ENCODE measurements at regions not wholly inside any gene's neighbourhood (a gene's known extent, or its start where the extent isn't known, plus 50 kb on each side); places are given as distances from the start of the nearest gene placed in this dataset.
"Not testable (repeated sequence)": the region's sequence is repeated elsewhere in the genome, so short reads cannot be mapped to it uniquely, and the experiment has no call there.

DNA sequence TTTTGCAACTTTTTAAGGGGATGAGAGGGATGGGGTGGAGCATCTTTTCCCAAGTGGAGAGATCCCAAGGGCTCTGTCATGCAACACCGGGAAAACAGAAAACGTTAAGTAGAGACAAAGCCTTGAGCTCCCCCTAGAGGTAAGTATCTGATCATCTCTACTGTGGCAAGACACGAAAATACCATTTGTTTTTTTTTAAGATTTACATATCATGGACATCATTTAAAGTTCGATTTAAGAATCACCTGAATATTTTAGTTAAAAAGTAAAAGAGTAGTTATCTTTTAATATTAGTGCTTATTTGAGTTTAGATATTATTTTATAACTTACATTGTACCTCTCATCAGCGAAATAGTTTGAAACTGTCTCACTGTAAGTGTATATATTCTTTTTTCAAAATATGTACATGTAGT, 200.4 kb downstream of the LRRC70 start:
- H3K4me1 ChIP-seq (ENCODE audit: insufficient read depth, low read length) = no peaks in the 10 kb centered on the region
- H3K4me3 ChIP-seq (ENCODE audit: low read length in 2 of 2) = no peak overlapping the region
- Mint-ChIP-seq H3K9me3 (no peaks in the 10 kb centered on the region), H3K4me1 (no peaks in the 10 kb centered on the region), H3K27ac (no peak overlapping the region), H3K27me3 (no peaks in the 10 kb centered on the region), H3K4me3 (peak overlapping the region in 2 of 8 donors; percentile 25 to 41), H3K36me3 (no peaks in the 10 kb centered on the region)
- no peaks in the 10 kb centered on the region for H3K27me3 ChIP-seq (ENCODE audit: insufficient read depth, low read length)
- intact Hi-C loops (cut with micrococcal nuclease) = loop anchor here (5.0 kb wide), 1 partner anchor 337 kb away; no protein-coding TSS in a partner anchor
- H3K9me3 ChIP-seq (ENCODE audit: control insufficient read depth in 1 of 2, low read length in 2 of 2) = no peaks in the 10 kb centered on the region
- H3K36me3 ChIP-seq (ENCODE audit: insufficient read depth, low read length) = no peaks in the 10 kb centered on the region
- ChIA-PET CTCF (ENCODE audit: partially characterized antibody) (interaction anchor here (0.6 to 3.5 kb wide), 13 partner anchors 8 to 653 kb away, joined by 3 to 12 read pairs (median 4); no protein-coding TSS in a partner anchor), POLR2A (ENCODE audit: partially characterized antibody) (no interaction called here)
- DNase-seq = peak in 4 of 5 donors; percentile 23 to 32 (median 28)
- no peak overlapping the region for H3K27ac ChIP-seq (ENCODE audit: low read depth, low read length)

- peak overlapping the region in 2 of 8 donors; percentile 25 to 41 for H3K4me3 Mint-ChIP-seq
- ChIA-PET POLR2A (ENCODE audit: partially characterized antibody) (no interaction called here), CTCF (ENCODE audit: partially characterized antibody) (interaction anchor here (0.6 to 3.5 kb wide), 14 partner anchors 9 to 338 kb away, joined by 3 to 12 read pairs (median 4); no protein-coding TSS in a partner anchor)
- DNase-seq = peak in 1 of 5 donors; percentile 3
- no peaks in the 10 kb centered on the region for H3K27me3 Mint-ChIP-seq
- no peak overlapping the region for H3K27ac Mint-ChIP-seq
- Histone ChIP-seq H3K4me3 (ENCODE audit: low read length in 2 of 2) (no peak overlapping the region), H3K27me3 (ENCODE audit: insufficient read depth, low read length) (no peaks in the 10 kb centered on the region), H3K9me3 (ENCODE audit: control insufficient read depth in 1 of 2, low read length in 2 of 2) (no peaks in the 10 kb centered on the region), H3K27ac (ENCODE audit: low read depth, low read length) (no peak overlapping the region), H3K4me1 (ENCODE audit: insufficient read depth, low read length) (no peaks in the 10 kb centered on the region), H3K36me3 (ENCODE audit: insufficient read depth, low read length) (no peaks in the 10 kb centered on the region)
- intact Hi-C loops (cut with micrococcal nuclease) = loop anchor here (5.0 kb wide), 1 partner anchor 336 kb away; no protein-coding TSS in a partner anchor
- no peaks in the 10 kb centered on the region for H3K36me3 Mint-ChIP-seq
- H3K4me1 Mint-ChIP-seq = no peaks in the 10 kb centered on the region
- H3K9me3 Mint-ChIP-seq = no peaks in the 10 kb centered on the region
These were observed 199.8 kb downstream of the LRRC70 start for GRCh38 chr5:62778316-62779009.

- POLR2A ChIA-PET (ENCODE audit: partially characterized antibody); CTCF ChIA-PET (ENCODE audit: partially characterized antibody); DNase-seq; H3K4me3 ChIP-seq (ENCODE audit: low read length in 2 of 2); H3K36me3 ChIP-seq (ENCODE audit: insufficient read depth, low read length); H3K4me3 Mint-ChIP-seq; H3K27me3 Mint-ChIP-seq; H3K27me3 ChIP-seq (ENCODE audit: insufficient read depth, low read length); H3K36me3 Mint-ChIP-seq; H3K9me3 ChIP-seq (ENCODE audit: control insufficient read depth in 1 of 2, low read length in 2 of 2); H3K4me1 ChIP-seq (ENCODE audit: insufficient read depth, low read length); H3K27ac ChIP-seq (ENCODE audit: low read depth, low read length); H3K4me1 Mint-ChIP-seq; H3K9me3 Mint-ChIP-seq; H3K27ac Mint-ChIP-seq: not testable (repeated sequence)
- intact Hi-C loops (cut with micrococcal nuclease) = loop anchor here (5.0 kb wide), 1 partner anchor 335 kb away; no protein-coding TSS in a partner anchor
These were observed 198.5 kb downstream of the LRRC70 start for GRCh38 chr5:62777081-62777480.

DNA sequence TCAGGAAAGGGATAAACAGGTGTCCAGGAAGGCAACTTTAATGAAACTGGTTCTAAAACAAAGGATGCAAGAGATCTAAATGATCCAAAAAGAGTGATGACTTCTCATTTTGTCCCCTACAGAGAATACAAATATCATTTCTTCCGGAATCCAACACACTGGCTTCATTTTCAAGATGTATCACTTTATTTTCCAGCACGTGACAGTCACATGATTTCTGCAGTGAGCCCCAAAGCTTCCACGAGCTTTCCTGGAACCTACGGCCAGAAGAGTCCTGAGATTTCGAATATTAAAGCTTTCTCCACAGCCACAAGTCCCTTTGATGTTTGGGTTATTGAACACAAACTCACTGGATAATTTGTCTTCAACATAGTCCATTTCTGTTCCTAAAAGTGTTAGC, 198.0 kb downstream of the LRRC70 start:
- H3K36me3 ChIP-seq (ENCODE audit: insufficient read depth, low read length); H3K27ac Mint-ChIP-seq; DNase-seq; H3K9me3 Mint-ChIP-seq; H3K4me3 ChIP-seq (ENCODE audit: low read length in 2 of 2); POLR2A ChIA-PET (ENCODE audit: partially characterized antibody); H3K4me3 Mint-ChIP-seq; H3K4me1 Mint-ChIP-seq; CTCF ChIA-PET (ENCODE audit: partially characterized antibody); H3K27ac ChIP-seq (ENCODE audit: low read depth, low read length); H3K9me3 ChIP-seq (ENCODE audit: control insufficient read depth in 1 of 2, low read length in 2 of 2); H3K4me1 ChIP-seq (ENCODE audit: insufficient read depth, low read length); H3K27me3 Mint-ChIP-seq; H3K27me3 ChIP-seq (ENCODE audit: insufficient read depth, low read length); H3K36me3 Mint-ChIP-seq: not testable (repeated sequence)
- intact Hi-C loops (cut with micrococcal nuclease) = loop anchor here (5.0 kb wide), 1 partner anchor 334 kb away; no protein-coding TSS in a partner anchor

DNA sequence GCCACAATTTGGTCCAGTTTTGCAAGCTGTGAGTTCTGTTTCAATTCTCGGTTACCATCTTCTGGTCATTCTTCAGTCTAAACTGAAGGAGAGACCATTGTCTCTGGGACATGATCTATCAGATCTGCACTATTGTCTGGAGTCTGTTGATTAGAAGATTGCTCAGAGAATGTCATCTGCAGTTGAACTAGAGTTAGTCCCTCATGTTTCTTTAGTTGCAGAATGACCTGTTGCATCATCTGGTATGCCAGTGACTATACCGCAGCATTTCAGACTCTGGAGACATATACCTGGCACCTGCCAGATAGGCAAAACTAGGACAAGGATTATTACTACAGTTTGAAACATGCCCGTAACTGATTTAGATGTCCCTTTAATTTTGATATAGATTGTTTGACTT, 194.8 kb downstream of the LRRC70 start:
- peaks cover 2 to 3% of the 10 kb centered on the region in 2 donors for H3K27me3 Mint-ChIP-seq
- Histone ChIP-seq H3K27ac (ENCODE audit: low read depth, low read length) (no peak overlapping the region), H3K9me3 (ENCODE audit: control insufficient read depth in 1 of 2, low read length in 2 of 2) (no peaks in the 10 kb centered on the region), H3K36me3 (ENCODE audit: insufficient read depth, low read length) (no peaks in the 10 kb centered on the region), H3K27me3 (ENCODE audit: insufficient read depth, low read length) (no peaks in the 10 kb centered on the region), H3K4me1 (ENCODE audit: insufficient read depth, low read length) (no peaks in the 10 kb centered on the region), H3K4me3 (ENCODE audit: low read length in 2 of 2) (no peak overlapping the region)
- H3K36me3 Mint-ChIP-seq = no peaks in the 10 kb centered on the region
- no peak overlapping the region for H3K4me3 Mint-ChIP-seq
- DNase-seq = no peak
- no peak overlapping the region for H3K27ac Mint-ChIP-seq
- no peaks in the 10 kb centered on the region for H3K4me1 Mint-ChIP-seq
- ChIA-PET CTCF (ENCODE audit: partially characterized antibody) (interaction anchor here (1.6 kb wide), 1 partner anchor 10 kb away, joined by 4 read pairs; no protein-coding TSS in a partner anchor), POLR2A (ENCODE audit: partially characterized antibody) (no interaction called here)
- H3K9me3 Mint-ChIP-seq = peaks cover 0 to 5% (median 0%) of the 10 kb centered on the region in 8 donors
- intact Hi-C loops (cut with micrococcal nuclease) = no loop called here

GRCh38 chr5:62771341-62771740, 192.7 kb downstream of the LRRC70 start:
- H3K36me3 ChIP-seq (ENCODE audit: insufficient read depth, low read length) = no peaks in the 10 kb centered on the region
- no peak overlapping the region for H3K4me3 ChIP-seq (ENCODE audit: low read length in 2 of 2)
- H3K9me3 Mint-ChIP-seq = peaks cover 0 to 5% (median 0%) of the 10 kb centered on the region in 8 donors
- no peaks in the 10 kb centered on the region for H3K36me3 Mint-ChIP-seq
- H3K27ac Mint-ChIP-seq = no peak overlapping the region
- no peak for DNase-seq
- ChIA-PET CTCF (ENCODE audit: partially characterized antibody) (no interaction called here), POLR2A (ENCODE audit: partially characterized antibody) (no interaction called here)
- no peaks in the 10 kb centered on the region for H3K27me3 ChIP-seq (ENCODE audit: insufficient read depth, low read length)
- H3K27me3 Mint-ChIP-seq = peaks cover 2 to 3% of the 10 kb centered on the region in 2 donors
- no peak overlapping the region for H3K4me3 Mint-ChIP-seq
- H3K4me1 ChIP-seq (ENCODE audit: insufficient read depth, low read length) = no peaks in the 10 kb centered on the region
- no peaks in the 10 kb centered on the region for H3K9me3 ChIP-seq (ENCODE audit: control insufficient read depth in 1 of 2, low read length in 2 of 2)
- H3K4me1 Mint-ChIP-seq = no peaks in the 10 kb centered on the region
- intact Hi-C loops (cut with micrococcal nuclease) = no loop called here
- no peak overlapping the region for H3K27ac ChIP-seq (ENCODE audit: low read depth, low read length)

DNA sequence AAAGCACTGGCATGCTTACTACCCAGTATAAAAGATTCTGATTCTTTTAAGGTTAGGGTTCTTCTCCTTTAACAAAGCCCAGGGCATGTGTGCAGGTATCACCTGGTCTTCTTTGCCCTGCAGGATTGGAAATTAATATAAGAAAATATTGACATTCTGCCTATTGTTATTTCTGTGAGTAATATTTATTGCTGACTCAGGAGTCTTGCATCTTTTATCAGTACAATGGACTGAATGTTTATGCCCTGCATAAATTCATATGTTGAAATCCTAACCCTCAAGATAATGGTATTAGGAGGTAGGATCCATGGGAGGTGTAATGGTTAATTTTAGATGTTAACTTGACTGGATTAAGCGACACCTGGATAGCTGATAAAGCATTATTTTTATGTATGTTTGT, 189.0 kb downstream of the LRRC70 start:
- Mint-ChIP-seq H3K27me3 (peaks cover 4 to 6% of the 10 kb centered on the region in 2 donors), H3K27ac (no peak overlapping the region), H3K9me3 (peaks cover 0 to 5% (median 0%) of the 10 kb centered on the region in 8 donors), H3K4me3 (no peak overlapping the region), H3K36me3 (no peaks in the 10 kb centered on the region), H3K4me1 (no peaks in the 10 kb centered on the region)
- DNase-seq = no peak
- ChIA-PET POLR2A (ENCODE audit: partially characterized antibody) (no interaction called here), CTCF (ENCODE audit: partially characterized antibody) (no interaction called here)
- no peaks in the 10 kb centered on the region for H3K9me3 ChIP-seq (ENCODE audit: control insufficient read depth in 1 of 2, low read length in 2 of 2)
- H3K4me1 ChIP-seq (ENCODE audit: insufficient read depth, low read length) = no peaks in the 10 kb centered on the region
- intact Hi-C loops (cut with micrococcal nuclease) = no loop called here
- H3K36me3 ChIP-seq (ENCODE audit: insufficient read depth, low read length) = no peaks in the 10 kb centered on the region
- H3K27me3 ChIP-seq (ENCODE audit: insufficient read depth, low read length) = no peaks in the 10 kb centered on the region
- H3K27ac ChIP-seq (ENCODE audit: low read depth, low read length) = no peak overlapping the region
- H3K4me3 ChIP-seq (ENCODE audit: low read length in 2 of 2) = no peak overlapping the region

Data from CD4-positive, alpha-beta memory T cell (primary cell).